ENCODE measurements at regions not wholly inside any gene's neighbourhood (a gene's known extent, or its start where the extent isn't known, plus 50 kb on each side); places are given as distances from the start of the nearest gene placed in this dataset.

DNA sequence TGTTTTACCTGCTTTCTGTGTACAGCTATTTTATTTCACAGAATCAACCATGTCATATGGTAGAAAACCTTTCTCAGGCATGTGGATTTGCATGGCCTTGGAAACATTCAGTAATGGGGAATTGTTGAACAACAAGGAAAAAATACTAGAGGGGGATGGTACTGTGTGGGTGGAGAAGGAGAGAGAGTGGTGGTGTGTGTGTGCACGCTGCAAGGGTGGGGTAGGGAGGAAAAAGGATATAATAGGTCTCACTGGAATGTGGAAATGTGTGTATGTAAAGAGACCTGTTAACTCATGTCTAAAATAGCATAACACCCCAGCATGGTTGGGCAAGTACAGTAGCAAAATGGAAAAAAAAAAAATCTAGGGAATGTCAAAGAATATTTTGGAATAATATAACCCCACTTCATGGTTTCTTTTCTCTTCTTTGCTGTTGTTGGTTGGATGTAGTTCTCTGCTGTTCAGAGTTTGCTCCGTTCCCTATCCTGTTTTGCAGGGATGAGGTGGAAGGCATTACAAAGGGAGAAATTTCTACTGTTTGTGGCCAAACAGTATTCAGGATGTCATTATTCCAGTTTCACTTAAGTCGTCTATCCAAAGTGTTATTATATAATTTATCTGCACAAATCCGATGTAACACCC lies 93.9 kb upstream of the CITED2 start:
- DNase-seq (ENCODE audit: low read depth), result no peak
- H3K4me3 ChIP-seq (ENCODE audit: low read depth, low read length), result no peak overlapping the region
- TF ChIP-seq, protein P1, sequence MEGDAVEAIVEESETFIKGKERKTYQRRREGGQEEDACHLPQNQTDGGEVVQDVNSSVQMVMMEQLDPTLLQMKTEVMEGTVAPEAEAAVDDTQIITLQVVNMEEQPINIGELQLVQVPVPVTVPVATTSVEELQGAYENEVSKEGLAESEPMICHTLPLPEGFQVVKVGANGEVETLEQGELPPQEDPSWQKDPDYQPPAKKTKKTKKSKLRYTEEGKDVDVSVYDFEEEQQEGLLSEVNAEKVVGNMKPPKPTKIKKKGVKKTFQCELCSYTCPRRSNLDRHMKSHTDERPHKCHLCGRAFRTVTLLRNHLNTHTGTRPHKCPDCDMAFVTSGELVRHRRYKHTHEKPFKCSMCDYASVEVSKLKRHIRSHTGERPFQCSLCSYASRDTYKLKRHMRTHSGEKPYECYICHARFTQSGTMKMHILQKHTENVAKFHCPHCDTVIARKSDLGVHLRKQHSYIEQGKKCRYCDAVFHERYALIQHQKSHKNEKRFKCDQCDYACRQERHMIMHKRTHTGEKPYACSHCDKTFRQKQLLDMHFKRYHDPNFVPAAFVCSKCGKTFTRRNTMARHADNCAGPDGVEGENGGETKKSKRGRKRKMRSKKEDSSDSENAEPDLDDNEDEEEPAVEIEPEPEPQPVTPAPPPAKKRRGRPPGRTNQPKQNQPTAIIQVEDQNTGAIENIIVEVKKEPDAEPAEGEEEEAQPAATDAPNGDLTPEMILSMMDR (IDR thresholded peaks at IDR 0.05; ENCODE audit: insufficient read depth, low read length), result no peak

DNA sequence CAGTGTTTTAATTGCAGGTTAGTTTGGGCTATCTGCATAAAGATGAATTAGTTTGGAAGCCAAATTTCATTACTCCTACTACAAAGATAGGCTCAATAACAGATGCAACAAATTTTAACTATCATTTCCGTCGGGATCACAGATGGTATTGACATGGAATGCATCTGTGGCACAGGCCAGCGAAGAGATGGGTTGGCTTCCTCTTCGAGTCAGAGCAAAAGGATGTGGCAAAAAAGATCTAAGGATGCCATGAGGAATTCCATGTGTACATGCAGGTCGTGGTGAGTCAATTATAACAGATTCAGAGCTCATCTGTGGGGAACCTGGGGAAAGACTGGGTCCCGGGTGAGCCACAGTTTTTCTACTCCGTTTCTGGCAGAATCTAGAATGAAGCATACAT lies 83.0 kb upstream of the CITED2 start:
- DNase-seq (ENCODE audit: low read depth), result no peak
- TF ChIP-seq, protein P1 (IDR thresholded peaks at IDR 0.05; ENCODE audit: insufficient read depth, low read length), result no peak

DNA sequence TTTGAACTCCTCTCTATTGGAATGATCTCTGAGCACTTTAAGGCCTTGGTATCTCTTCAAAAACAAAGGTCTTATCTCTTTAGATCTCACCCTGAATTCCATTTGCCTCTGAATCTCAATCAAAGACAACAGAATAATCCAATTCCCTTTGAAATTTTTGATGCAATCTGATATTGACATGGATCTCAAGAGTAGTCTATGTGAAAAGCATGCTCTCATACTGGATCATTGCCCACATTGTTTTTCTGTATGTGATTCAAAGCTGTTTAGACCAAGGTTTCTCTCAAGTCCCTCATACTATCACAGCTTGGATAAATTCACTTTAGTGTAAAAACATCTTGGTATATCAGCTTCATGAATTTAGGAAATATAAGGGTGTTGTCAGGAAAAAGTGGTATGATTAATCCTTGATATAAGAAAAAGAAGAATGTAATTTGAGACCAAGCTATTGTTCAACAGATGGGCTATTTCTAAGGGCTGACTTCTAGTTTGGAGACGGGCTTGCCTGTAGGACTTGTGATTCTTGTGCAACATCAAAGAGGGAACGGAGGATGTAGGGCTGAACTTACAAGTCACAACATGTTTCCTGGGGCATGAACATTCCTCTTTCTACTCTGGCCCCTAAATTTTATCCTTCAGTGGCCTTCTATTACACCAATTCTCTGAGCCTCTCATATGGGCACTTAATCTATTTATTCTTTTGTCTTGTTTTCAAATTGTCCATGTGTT lies 77.9 kb upstream of the CITED2 start:
- no peak overlapping the region for H3K4me3 ChIP-seq (ENCODE audit: low read depth, low read length)
- TF ChIP-seq, protein P1 (IDR thresholded peaks at IDR 0.05; ENCODE audit: insufficient read depth, low read length), result no peak
- DNase-seq (ENCODE audit: low read depth), result peak; percentile 97

More for the DNA sequence above, 83.0 kb upstream of the CITED2 start:
- H3K4me3 ChIP-seq (ENCODE audit: low read depth, low read length), result no peak overlapping the region

DNA sequence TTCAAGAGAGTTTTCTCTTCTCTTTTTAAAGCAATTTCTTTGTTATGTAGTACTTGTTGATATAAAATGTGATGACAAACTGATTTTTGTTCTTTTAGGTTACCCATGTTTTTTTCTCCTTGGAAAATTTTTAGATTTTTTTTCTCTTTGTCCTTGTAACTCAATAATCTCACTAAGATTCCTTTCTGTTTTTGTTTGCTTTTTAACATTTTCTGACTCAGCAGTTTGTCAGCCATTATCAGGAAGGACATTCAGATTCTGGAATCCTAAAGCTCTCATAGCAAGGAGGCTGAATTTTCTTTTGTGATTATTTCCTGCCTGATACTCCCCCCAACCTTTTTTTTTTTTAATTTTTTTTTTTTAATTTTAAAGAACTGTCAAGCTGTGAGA lies 75.2 kb upstream of the CITED2 start:
- peak; percentile 63 for DNase-seq (ENCODE audit: low read depth)
- TF ChIP-seq, protein P1 (IDR thresholded peaks at IDR 0.05; ENCODE audit: insufficient read depth, low read length), result no peak

DNA sequence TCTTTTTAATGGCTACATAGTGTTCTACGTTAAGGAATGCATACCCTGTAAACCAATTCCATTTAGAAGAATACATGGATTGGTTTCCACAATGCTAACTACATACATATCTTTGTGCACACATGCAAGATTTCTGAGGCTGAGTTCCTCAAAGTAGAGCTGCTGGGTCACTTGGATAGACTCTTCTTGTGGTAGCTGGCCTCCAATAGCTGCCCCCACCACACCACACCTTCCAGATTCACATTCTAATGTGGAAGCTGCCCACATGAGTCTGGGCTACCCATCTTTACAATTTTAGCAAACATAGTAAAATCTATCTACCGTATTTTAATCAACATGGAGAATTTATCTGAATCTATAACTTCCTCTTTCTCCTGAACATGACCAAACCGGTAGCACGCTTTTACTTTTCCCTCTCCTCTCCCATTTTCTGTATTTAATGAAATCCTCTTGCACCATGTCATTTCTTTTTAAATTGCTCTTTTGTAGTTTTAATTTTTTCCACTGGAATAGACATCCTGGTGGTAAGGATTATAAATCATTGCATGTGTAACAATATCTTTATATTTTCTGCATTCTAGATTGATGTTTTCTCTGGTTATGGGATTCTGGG lies 74.7 kb upstream of the CITED2 start:
- DNase-seq (ENCODE audit: low read depth), result no peak
- TF ChIP-seq, protein P1 (IDR thresholded peaks at IDR 0.05; ENCODE audit: insufficient read depth, low read length), result no peak
- H3K4me3 ChIP-seq (ENCODE audit: low read depth, low read length), result no peak overlapping the region

More for the DNA sequence above, 75.2 kb upstream of the CITED2 start:
- no peak overlapping the region for H3K4me3 ChIP-seq (ENCODE audit: low read depth, low read length)

DNA sequence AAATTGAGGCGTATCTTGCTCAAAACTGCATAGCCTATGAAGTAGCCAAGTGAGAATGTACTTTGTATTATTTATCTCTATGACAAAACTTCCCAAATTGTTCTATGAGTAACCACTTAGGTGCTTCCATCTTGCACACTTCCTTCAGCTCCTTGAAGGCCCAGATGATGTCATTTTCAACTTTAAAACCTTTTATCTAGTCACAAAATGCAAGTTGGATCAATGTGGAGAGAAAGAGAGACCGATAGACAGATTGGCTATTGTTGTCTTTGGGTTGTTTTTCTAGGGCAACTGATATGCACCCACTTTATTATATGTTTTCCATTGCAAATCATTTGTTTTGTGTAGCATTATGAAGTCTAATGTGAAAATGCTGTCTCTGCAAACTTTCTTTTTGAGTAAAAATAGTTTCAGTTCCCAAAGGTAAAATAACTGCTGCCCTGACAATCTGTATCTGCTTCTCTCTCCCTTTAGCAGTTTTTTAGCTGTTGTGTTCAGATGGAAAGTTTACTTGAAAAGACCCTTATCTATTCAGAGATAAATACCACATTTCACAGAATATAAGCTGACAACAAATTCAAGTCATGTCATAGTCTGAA lies 73.7 kb upstream of the CITED2 start:
- no peak overlapping the region for H3K4me3 ChIP-seq (ENCODE audit: low read depth, low read length)
- TF ChIP-seq, protein P1 (IDR thresholded peaks at IDR 0.05; ENCODE audit: insufficient read depth, low read length), result no peak
- DNase-seq (ENCODE audit: low read depth), result peak; percentile 29
